Dedifferentiated amniotic fluid mesenchymal stem cell (primary cell): ENCODE measurements at regions not wholly inside any gene's neighbourhood (a gene's known extent, or its start where the extent isn't known, plus 50 kb on each side); places are given as distances from the start of the nearest gene placed in this dataset.
A peak's percentile ranks its signal among the peaks of the same experiment; 100 is the strongest.

Experiments used
- DNase-seq: peaks from one replicate; pipeline ENCODE4 v3.0.0-alpha.2; 2016; ENCODE audit errors: extremely low spot score

GRCh38 chr4:124321364-124321763, 391.2 kb downstream of the ANKRD50 start:
- no peak for DNase-seq

DNA sequence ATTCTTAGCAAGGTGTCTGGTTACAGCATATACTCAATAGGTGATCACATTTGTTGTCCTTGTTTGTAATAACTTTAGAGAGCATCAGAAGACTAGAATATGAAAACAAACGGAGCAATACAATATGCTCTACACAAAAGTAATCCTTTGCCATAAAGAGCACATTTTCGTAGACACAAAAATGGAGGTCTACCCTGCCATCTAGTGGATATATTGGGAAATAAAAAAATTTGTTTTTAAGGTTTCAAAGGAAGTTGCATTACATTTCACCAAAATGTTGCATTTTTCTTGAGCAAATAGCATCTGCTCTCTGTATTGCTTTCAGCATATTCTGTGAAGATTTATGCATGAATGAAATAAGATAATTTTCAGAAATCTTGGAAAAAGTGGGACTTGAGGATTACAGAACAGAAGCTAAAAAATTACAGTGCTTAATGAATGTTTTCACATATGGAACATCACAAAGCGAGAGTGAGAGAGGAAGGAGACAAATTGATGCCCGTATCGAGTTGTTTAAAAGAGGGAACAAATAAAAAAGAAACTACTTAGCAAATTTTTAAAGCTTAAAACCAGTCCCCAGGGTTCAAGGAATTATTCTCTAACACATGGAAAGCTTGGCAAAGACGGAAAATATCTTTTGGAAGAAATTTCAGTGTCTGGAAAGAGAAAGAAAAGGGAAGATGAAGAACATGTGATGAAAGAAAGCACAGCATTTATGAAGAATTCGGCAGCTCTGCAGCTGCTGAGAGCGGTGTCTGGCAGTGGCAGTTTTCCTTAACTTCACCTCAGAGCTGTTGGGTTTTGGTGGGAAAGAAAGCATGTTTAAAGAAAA, 390.1 kb downstream of the ANKRD50 start:
- DNase-seq = peak; percentile 84

- DNase-seq = no peak
These were observed 386.8 kb downstream of the ANKRD50 start for GRCh38 chr4:124325690-124326089.

DNA sequence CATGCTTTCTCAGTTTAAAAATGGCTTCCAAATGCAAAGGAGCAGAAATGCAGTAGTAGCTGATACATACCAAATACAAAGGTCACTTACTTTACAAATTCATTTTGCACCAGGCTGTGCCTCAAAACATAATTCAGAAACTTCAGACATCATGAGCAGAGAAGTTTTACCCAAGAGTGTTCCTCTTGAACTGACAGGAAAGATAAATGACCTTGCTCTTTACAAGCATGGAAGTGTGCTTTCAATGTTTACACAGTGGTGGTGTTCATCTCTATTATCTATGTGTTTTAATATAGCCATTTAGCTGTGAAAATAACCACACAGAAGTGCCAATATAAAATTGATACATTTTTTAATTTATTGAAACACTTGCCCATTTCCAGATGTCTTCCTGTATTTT, 383.4 kb downstream of the ANKRD50 start:
- no peak for DNase-seq

- no peak for DNase-seq
These were observed 382.5 kb downstream of the ANKRD50 start for GRCh38 chr4:124330045-124330444.

DNA sequence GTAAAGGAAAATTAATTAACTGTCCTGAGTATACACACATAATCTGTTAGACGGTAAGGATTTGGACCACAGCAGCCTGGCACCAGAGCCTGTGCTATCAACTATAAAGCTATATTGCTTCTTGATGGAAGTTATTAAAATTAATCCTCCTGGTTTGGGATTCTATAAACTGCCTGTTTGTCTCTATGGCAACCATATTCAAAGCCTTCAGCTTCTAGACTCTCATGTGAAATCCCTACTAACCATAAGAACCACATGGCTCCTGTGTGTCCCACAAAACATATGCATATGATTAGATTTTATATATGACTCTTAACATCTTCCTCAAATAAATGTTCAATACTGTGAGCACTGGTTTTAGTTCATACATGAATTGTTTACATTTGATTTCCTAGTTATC, 380.8 kb downstream of the ANKRD50 start:
- no peak for DNase-seq

DNA sequence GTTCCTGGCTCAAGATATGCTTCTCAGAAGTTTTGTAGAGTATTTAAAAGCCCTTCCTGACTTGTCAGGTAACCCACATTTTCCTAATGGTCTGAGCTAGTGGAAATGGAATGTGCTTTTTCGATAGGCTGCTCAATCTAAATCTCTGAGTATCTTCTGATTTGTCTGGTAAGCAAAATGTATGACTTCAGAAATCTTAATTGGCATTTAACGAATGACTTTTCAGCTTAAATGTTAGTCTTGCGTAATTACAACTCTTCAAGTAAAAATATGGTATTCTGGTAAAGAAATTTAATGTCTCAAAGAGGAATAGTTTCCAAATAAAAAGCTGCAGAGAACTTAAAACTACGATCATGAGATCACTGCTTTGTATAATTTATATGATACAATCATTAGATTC, 379.1 kb downstream of the ANKRD50 start:
- no peak for DNase-seq

- DNase-seq = peak; percentile 87
These were observed 378.4 kb downstream of the ANKRD50 start for GRCh38 chr4:124334119-124334518.

GRCh38 chr4:124337874-124338273, 374.7 kb downstream of the ANKRD50 start:
- no peak for DNase-seq

GRCh38 chr4:124343661-124344171, 368.8 kb downstream of the ANKRD50 start:
- DNase-seq = no peak

GRCh38 chr4:124372916-124373315, 339.6 kb downstream of the ANKRD50 start:
- DNase-seq = no peak

- DNase-seq = no peak
These were observed 326.4 kb downstream of the ANKRD50 start for GRCh38 chr4:124386163-124386562.

DNA sequence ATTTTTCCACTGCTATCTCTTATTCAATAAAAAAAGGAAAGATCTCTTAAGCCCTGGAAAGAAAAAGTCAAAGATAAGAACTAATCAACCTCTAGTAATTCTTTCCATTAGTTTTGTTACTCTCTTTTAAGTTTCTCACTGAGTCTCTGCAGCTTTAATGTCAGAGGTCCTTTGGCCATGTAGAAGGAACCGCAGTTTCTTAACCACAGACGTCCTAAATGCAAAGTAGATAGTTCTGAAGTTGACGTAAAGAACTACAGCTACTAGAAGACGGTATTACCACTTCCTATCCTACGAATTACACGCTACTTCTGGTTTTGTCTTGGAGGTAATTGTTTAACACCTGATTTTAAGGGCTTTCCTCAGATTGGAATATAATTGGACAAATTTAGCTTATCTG, 325.9 kb downstream of the ANKRD50 start:
- DNase-seq = no peak

- DNase-seq = peak; percentile 36
These were observed 322.9 kb downstream of the ANKRD50 start for GRCh38 chr4:124389591-124389990.

- no peak for DNase-seq
These were observed 321.7 kb downstream of the ANKRD50 start for GRCh38 chr4:124390861-124391260.

- no peak for DNase-seq
These were observed 316.2 kb downstream of the ANKRD50 start for GRCh38 chr4:124396333-124396732.

GRCh38 chr4:124401606-124402005, 310.9 kb downstream of the ANKRD50 start:
- DNase-seq = no peak

DNA sequence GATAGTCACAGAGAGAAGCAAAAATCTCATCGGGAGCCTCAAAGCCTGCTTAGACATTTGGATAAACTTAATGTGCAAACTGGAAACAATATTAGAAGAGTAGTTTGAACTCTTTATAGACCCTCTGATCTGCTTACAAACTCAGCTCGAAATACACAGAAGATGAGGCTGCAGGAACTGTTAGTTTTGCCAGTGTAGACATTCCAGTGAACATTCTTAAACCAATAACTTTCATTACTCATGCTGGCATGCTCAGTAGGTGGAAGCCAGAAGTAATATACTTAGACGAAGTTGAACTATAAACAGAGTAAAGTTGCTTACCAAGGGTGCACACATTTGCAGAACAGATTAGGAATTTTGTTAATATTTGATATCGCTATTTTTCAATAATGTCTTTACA, 303.5 kb downstream of the ANKRD50 start:
- peak; percentile 34 for DNase-seq

- DNase-seq = no peak
These were observed 298.1 kb downstream of the ANKRD50 start for GRCh38 chr4:124414276-124415040.

GRCh38 chr4:124415146-124415545, 297.4 kb downstream of the ANKRD50 start:
- no peak for DNase-seq

DNA sequence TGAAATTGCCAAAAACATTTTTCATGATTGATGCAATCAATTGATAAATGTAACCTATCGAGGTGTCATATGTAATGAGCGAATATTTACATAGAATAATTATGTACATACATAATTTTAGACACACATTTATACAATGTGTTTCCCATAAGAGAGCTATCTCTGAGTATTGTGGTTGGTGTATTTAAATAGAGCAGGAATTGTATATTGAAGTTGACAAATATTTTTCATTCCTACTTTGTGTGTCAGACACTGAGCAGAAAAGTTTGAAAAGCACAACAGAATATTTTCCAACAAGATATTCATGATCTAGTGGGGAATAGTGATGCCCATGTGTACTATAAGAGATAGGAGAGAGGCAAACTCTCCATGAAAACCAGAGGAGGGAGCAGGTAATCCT, 295.2 kb downstream of the ANKRD50 start:
- peak; percentile 27 for DNase-seq

GRCh38 chr4:124420166-124420695, 292.3 kb downstream of the ANKRD50 start:
- DNase-seq = no peak

DNA sequence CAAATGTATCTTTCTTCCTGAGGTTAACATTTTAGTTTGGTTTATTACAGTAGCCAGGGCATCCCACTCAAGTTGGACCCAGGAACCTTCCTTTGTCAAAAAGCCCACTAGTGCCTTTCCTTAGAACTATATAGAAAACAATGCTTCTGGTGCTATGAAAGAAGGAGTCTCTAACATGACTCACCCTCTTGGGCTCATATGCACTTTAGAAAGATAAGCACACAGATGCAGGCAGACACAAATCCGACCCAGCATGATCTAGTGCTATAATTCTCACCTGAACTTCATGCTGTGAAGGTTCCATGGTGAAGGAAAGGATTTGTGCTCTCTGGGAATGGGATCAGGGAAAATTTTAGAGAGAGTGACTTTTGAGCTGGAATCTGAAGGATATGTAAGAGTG, 289.4 kb downstream of the ANKRD50 start:
- no peak for DNase-seq
